ENCODE measurements at regions not wholly inside any gene's neighbourhood (a gene's known extent, or its start where the extent isn't known, plus 50 kb on each side); places are given as distances from the start of the nearest gene placed in this dataset.
"Not testable (repeated sequence)": the region's sequence is repeated elsewhere in the genome, so short reads cannot be mapped to it uniquely, and the experiment has no call there.

DNA sequence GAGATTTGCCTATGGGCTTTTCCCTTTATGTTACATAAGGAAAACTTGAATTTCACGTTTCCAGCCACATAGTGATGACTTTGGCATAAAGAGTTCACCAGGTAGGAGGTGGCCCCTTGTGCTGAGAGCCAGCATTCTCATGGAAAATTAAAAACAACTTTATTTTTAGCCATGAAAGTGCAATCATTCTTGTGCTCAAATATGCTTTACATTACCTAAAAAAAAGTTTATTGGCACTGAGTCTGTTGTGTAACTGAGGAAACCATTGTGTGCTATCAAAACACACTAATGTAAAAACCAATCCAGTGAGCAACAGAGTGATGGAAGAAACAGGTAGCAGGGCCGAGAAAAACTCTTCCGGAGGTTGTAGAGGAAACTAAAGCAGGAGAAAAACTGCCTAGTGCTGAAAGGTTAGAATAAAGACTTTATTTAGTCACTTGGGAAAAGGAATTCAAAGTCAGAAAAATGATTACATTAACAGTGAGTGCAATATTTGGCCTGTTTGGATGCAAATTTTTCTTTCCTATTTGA, 332.9 kb upstream of the TMC3 start:
- not testable (repeated sequence) for DNase-seq

DNA sequence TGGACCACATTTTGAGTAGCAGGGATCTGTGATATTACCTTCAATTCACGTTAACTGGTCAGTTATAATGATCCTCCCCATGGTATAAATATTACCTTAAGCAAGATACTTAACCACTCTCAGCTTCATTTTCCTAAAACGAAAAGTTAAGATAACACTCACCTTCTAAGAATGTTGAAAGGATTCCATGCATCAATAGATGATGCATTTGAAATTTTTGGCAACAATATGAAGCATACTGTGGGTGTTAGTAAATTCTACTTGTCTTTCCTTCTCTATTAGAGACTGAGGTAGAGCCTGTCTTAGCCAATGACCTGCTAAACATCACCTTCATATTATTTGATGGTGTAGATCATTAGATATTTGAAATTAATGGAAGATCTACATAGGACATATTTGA, 331.7 kb upstream of the TMC3 start:
- DNase-seq: not testable (repeated sequence)

DNA sequence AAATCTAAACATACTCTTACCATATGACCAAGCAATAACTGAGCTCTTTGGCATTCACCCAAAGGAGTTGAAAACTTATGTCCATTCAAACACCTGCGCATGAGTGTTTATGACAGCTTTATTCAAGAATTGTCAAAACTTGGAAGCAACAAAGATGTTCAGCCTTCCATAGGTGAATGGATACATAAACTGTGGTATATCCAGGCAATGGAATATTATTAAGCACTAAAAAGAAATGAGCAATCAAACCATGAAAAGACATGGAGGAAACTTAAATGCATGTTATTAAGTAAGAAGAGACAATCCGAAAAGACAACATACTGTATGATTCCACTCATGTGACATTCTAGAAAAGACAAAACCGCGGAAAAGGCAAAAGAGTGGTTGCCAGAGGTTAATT, 312.0 kb upstream of the TMC3 start:
- DNase-seq: no peak

DNA sequence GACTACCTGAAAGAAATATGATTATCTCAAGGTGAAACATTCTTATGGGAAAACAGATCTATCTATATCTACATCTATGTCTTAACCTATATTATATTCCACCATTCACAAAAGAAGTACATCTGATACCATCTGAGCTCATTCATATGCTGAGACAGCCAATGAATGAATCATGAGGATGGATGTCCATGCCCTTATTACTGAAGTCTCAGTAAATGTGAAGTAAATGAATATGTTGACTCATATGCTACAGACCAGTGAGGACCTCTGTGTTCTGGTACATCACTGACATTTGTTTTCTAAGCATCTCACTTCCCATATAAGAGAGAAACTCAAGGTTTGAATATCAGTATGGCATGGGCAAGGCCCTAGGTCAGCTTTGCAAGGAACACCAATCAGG, 311.2 kb upstream of the TMC3 start:
- no peak for DNase-seq

DNA sequence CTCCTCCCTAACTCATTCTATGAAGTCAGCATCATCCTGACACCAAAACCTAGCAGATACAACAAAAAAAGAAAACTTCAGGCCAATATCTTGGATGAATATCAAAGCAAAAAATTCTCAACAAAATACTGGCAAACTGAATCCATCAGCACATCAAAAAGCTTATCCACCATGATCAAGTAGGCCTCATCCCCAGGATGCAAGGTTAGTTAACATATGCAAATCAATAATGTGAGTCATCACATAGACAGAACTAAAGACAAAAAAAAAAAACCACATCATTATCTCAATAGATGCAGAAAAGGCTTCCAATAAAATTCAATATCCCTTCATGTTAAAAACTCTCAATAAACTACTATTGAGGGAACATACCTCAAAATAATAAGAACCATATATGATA, 306.8 kb upstream of the TMC3 start:
- DNase-seq: no peak

DNA sequence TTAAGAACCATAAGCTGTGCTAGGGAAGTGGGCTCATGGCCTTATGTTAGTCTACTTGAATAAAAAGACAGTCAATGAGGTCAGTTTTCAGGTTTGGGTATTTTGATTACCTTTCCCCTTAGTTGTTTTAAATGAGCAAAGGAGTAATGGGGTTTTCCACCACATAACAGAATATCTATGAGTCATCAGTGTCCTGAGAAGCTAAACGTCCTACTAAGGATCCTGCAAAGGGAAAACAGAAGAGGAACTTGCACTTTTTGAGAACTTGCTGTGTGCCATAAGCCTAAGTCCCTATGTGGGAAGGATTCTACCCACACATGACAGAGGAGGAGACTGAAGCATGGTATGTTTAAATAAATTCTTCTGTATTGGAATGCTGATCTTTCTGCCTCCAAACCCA, 292.8 kb upstream of the TMC3 start:
- no peak for DNase-seq

DNA sequence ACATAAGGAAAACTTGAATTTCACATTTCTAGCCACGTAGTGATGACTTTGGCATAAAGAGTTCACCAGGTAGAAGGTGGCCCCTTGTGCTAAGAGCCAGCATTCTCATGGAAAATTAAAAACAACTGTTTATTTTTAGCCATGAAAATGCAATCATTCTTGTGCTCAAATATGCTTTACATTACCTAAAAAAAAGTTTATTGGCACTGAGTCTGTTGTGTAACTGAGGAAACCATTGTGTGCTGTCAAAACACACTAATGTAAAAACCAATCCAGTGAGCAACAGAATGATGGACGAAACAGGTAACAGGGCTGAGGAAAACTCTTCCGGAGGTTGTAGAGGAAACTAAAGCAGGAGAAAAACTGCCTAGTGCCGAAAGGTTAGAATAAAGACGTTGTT, 287.0 kb upstream of the TMC3 start:
- DNase-seq: no peak

DNA sequence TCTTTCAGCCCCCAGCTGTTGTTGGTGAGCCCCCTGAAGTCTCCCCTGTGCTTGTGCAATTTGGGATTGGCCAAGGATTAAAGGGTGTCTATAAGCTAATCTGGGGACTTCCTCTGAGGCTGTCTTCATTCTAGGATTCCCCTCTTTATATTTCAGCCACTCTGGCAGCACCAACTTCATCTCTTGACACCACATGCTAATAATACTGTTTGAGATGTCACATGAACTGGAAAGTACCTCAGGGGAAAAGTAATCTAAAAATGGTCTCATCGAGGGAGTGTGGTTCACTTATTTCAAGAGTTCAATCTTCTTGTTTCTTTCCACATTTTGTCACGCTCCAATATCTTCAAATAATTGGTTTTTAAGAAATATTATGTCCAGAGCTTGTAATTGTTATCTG, 279.2 kb upstream of the TMC3 start:
- DNase-seq: no peak

DNA sequence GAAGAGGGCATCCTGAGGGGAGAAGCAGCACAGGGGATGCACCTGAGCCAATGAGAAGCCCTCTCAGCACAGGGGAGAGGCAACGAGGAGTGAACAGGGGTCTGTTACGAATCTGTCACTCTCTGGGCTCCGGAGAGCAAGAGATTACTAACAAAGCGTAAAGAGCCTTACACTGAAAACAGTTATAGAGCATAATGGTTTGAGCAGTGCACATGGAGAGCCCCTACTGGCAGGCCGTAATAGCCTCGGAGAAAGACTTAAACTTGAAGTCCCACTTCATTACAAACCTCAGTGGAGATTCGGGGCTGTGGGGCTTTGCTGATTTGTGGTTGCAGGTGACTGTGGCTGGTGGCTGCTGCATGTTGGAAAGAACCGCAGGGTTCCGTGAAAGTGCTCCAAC, 271.5 kb upstream of the TMC3 start:
- no peak for DNase-seq

DNA sequence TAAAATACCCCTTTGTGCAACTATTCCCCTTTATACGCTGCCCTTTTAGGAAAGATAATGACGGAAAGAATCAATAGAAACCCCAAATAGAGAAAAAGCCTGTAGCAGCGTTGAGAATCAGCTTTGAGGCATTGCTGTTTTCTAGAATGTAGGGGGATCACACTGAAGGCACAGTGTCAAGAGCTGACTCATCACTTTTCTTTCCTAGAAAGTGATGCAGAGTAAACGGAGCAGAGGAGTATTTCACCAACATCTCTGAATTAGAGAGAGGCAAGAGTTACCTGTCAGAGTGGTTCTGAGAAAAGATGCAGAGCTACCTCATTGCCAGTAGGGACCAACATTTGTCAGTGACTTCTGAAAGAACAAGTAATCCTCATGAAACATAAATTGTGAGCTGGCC, 269.8 kb upstream of the TMC3 start:
- DNase-seq: no peak

DNA sequence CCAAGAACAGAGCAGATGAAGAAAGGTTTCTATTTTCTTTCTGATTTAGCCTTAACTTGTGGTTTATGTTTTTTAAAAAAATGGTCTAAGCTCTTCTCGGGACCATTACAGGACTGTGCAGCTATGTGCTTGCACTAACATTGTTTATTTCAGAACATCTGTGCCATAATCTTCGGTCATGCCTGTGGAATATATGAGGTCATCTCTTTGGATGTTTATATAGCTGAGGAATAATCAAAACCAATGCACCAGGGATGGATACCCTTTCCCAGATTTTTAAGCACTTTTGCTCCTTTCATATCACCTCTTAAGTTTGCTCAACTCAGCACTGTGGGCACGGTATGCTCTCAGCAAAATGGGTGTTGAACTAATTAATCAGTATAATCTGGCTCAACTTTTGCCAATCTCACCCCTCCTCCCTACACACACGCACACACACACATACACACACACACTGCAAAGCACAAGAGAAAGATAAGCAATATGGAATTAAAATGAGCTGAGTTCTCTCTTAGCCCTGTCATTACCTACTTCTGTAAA, 268.5 kb upstream of the TMC3 start:
- no peak for DNase-seq

DNA sequence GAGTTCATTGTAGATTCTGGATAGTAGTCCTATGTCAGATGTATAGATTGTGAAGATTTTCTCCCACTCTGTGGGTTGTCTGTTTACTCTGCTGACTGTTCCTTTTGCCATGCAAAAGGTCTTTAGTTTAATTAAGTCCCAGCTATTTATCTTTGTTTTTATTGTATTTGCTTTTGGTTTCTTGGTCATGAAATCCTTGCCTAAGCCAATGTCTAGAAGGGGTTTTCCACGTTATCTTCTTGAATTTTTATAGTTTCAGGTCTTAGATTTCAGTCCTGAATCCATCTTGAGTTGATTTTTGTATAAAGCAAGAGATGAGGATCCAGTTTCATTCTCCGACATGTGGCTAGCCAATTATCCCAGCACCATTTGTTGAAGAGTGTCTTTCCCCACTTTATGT, 262.1 kb upstream of the TMC3 start:
- not testable (repeated sequence) for DNase-seq

DNA sequence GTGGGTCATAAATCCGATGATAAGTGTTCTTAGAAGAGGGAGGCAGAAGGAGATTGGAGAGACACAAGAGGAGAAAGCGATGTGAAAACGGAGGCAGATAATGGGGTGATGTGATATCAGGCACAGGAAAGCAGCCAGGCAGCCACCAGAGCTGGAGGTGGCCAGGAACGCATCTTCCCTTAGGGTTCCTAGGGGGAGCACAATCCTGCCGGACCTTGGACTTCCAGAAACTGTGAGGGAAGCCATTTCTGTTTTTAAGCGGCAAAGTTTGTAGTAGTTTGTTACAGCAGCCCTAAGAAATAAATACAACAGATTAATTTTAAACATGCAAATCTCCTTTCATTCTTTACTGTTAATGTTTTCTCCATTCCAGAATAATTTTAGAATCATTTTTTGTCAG, 259.9 kb upstream of the TMC3 start:
- DNase-seq: no peak

DNA sequence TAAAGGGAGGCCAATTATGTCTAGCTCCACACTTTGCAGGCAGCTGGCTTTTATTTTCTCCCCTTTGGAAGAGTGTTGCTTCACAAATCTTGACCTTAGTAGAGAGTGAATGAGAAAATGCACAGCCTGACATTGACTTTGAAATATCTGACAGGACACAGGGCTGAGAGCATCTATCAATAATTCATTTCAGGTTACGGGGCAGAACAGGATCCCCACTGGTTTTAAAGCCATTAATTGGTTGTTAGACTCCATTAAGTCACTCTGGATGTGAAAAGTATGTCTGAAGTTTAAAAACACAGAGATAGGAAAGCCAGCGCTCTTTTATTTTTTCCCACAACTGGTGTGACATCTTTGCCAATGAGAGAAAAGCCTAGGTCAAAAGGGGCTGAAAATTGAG, 251.9 kb upstream of the TMC3 start:
- DNase-seq: no peak

DNA sequence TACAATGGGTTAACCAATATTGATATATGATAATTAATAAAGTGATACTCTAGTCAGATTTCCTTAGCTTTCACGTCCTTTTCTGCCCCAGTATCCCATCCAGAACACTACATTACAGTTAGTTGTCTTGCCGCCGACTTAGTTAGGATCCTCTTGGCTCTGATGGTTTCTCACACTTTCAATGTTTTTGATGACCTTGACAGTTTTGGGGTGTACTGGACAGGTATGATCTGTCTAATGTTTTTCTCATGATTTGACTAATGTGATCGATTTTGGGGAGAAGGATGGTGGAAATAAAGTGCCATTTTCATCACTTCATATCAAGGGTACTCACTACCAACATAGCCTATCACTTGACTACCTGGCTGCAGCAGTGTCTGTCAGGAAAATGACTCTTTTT, 245.0 kb upstream of the TMC3 start:
- no peak for DNase-seq

DNA sequence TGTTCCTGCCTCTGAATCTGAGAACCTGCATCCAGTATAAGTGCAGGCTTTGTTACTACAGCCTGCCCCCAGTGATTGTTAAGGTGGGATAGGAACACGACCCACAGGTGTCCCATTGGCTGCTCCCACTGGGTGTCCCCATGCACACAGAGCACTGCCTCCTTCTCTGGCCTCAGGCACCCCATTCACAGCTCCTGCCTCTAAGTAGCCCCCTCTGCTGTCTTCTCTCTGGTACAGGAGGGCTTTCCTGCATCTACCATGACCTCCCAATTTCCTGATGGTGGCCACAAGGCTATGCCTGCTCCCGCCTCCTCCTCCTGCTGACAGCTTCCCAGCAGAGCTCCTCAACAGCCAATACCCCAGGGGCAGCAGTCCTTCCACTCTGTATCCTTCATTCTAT, 238.6 kb upstream of the TMC3 start:
- DNase-seq: no peak

DNA sequence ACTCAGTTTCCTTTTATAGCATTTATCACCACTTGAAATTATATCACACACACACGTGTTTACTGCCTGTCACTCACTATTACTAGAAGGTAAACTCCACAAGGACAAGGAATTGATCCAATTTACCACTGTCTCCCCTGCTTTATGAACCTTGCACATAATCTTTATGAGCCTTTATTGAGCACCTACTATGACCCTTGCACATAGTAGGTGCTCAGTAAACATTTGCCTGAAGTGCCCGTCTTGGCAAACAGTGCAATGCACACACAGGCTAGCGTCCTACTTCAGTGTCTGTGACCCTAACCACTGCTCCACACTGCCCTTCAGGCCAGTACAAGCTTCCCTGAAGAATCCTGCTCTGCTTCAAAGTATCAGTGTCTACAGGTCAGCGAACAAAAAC, 237.7 kb upstream of the TMC3 start:
- DNase-seq: no peak

DNA sequence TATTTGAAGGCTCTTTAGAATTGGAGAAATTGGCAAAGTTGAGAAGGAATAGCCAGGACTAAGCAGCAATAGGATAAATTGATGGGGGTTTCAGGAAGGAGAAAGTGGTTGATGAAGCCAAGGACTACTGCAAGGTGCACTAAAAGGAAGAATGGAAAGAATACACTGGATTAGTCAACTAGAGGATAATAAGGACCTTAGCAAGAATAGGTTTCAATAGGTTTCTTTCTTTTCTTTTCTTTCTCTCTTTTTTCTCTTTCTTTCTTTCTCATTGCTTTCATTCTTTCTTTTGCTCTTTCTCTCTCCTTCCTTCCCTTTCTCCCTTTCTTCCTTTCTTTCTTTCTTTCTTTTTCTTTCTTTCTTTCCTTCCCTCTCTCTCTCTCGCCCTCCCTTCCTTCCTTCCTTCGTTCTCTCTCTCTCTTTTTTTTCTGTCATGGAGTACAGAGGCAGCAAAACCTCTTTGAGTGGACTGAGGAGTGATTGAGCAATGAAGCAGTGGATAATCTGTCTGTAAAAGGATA, 234.4 kb upstream of the TMC3 start:
- DNase-seq: no peak

DNA sequence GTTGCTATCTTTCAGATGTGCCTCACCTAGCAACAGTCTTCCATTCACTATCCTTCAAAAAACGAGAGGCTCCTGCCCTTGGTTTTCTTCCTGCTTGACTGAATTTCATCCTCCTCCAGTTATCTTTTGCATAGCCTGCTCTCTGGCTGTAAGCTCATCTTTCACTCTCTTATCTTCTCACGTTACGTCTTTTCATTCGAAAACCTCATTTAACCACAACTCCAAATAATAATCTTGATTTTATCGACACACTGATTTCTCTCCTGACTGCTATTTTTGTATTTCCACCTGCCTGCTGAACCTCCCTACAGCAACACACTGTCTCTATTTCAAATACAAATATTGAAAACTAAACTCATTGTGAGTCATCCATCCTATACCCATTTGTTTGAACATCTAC, 230.7 kb upstream of the TMC3 start:
- no peak for DNase-seq

DNA sequence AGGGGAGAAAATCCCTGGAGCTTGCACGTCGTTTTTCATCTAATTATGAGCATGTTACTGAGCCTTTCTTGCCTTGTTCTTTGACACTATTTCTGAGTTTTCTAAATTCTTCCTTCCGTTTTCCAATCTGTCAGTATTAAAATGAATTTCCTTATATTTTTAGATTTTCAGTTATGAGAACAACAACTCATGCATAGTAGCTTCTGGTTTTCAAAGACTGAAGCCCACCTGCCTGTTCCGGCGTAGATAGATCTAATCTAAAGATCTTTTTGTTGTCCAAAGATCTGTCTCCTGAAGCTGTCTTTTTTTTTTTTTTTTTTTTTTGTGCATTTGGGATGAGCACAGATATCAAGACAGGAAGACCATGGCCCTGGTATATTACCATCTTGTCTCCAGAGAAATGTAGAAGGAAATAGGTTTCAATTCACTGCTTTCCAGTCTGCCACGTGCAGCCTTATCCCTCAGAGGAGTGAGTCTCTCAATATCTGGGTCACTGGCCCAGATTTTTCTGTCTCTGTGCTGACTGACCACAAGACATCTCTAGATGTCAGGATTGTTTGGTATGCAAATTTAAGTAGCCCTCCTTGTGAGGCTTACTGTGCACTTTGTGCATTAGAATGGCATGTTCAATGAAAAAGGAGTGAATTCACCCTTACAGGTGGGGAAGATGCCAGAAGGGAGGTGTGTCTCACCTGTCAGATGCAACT, 222.3 kb upstream of the TMC3 start:
- DNase-seq: no peak

DNA sequence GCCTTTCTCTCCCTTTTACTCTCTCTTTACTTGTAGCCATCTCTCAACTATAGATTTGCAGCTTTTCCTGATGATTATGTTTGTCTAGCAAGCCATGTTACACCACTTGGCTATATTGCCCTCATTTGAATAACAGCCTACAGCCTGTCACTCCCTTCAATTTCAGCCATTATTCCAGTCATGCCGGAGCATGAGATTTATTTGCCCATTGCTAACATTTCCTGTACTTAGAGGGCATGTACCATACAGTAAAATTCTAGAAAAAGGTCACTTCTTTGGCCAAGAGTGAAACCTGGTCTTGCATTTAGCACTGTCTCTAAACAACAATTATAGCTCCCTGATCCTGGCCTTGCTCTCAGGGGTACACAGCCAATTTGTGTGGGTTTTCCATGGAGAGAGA, 221.7 kb upstream of the TMC3 start:
- DNase-seq: no peak

DNA sequence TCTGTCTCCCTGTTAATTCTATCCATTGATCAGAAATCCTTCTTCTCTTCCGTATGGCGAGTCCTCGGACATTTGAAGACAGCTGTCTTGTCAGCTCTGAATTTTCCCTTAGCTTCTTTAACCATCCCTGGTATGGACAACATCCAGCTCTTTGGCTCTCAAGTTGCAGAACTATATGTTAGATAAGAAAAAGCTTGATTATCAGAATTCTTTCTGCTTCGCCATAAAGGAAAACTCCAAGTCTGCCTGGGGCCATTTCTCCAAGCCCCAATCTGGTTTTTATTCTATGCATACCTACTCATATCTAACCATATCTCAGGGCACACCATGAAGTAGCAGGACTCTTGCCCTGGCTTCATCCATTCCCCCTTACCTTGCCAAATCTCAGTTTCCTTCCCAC, 215.7 kb upstream of the TMC3 start:
- no peak for DNase-seq

DNA sequence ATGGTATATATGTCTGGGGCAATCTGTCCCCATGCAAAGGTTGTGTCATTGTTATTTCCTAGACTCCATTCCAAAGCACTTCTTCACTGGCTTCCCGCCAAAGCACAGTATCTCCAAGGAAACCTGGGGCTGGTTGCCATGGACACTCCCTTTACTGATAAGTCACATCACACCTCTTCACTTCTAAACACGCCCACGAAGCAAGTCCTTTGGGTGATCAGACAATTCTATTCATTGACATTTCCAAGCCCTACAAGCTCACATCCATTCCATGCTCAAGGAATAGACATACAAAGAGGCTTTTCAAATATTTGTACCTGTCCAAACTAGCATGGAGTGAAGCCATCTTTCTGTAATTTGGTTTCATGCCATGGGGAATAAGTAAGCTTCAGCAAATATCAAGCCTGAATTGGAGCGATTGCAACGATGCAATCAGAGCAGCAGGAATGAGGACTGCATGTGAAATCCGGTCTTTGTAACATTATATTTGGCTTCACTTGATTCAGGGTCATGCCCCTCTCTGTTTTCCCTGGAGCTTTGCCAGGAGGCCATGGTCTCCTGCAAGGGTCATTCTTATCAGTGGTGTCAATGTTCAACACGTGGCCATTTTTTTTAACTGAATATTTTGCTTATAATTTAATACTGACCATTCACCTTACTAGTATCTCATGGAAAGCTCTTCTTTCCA, 201.6 kb upstream of the TMC3 start:
- DNase-seq: no peak

DNA sequence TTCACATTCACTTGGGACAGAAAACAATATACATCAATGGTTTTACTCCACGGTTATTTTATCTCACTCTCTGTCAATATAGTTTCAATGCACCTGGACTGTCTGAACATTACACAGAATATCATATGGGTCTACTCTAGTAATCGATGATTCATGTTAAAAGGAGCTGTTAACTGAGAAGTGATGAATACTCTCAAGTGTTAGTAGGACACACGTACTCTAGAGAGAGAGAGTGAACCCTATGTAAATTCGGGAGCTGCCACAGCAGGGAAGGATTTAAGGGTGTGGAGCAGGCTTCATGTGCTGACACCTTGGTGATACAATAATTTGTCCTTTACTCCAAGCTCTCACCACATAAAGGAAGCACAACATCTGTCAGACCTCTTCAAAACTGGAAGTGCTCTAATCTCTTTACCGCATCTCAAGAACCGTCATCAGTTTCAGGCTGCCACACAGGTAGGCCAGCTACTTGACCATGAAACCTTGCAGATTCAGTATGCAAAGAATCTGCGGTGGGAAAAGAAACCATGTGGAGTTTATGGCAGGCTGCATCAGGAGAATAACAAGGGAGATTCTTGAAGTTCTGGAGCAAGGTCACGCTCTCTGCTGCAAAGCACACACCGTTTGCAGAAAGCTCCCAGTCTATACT, 199.2 kb upstream of the TMC3 start:
- no peak for DNase-seq

Measured in NCI-H1930 (cell line).